ENCODE measurements at regions not wholly inside any gene's neighbourhood (a gene's known extent, or its start where the extent isn't known, plus 50 kb on each side); places are given as distances from the start of the nearest gene placed in this dataset.

DNA sequence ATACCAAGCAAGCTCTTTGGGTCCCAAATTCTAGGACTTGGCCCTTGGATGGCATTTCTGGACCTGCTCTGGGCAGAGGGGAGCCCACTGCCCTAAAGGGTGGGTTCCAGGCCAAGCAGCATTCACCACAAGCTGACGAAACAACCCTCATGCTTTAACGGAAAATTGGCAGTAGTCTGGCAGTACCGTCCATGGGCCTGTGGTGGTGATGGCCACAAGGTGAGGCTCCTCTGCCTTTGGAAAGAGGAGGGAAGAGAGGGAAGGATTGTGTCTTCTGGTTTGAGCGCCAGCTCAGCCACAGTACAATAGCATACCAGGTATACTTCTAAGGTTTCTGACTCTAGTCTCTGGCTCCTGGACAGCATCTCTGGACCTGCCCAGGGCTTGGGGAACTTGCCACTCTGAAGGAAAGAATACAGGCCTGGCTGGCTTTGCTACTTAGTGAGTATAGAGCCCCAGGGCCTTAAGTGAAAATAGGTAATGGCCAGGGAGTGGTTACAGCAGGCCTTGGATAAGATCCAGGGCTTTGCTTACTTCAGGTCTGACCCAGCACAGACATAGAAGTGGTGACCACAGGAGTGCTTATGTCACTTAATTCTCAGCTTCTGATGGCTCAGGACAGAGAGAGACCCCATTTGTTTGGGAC is 595.5 kb downstream of the LMO7 start:
- TF ChIP-seq, protein P1, sequence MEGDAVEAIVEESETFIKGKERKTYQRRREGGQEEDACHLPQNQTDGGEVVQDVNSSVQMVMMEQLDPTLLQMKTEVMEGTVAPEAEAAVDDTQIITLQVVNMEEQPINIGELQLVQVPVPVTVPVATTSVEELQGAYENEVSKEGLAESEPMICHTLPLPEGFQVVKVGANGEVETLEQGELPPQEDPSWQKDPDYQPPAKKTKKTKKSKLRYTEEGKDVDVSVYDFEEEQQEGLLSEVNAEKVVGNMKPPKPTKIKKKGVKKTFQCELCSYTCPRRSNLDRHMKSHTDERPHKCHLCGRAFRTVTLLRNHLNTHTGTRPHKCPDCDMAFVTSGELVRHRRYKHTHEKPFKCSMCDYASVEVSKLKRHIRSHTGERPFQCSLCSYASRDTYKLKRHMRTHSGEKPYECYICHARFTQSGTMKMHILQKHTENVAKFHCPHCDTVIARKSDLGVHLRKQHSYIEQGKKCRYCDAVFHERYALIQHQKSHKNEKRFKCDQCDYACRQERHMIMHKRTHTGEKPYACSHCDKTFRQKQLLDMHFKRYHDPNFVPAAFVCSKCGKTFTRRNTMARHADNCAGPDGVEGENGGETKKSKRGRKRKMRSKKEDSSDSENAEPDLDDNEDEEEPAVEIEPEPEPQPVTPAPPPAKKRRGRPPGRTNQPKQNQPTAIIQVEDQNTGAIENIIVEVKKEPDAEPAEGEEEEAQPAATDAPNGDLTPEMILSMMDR (IDR thresholded peaks at IDR 0.05; ENCODE audit: insufficient read depth, low read length) = no peak
- TF ChIP-seq GABPA (IDR thresholded peaks at IDR 0.05; ENCODE audit: low read depth) = no peak
- no peak for TF ChIP-seq POLR2AphosphoS5 (IDR thresholded peaks at IDR 0.05; ENCODE audit: low read depth)
- TF ChIP-seq, protein P2, sequence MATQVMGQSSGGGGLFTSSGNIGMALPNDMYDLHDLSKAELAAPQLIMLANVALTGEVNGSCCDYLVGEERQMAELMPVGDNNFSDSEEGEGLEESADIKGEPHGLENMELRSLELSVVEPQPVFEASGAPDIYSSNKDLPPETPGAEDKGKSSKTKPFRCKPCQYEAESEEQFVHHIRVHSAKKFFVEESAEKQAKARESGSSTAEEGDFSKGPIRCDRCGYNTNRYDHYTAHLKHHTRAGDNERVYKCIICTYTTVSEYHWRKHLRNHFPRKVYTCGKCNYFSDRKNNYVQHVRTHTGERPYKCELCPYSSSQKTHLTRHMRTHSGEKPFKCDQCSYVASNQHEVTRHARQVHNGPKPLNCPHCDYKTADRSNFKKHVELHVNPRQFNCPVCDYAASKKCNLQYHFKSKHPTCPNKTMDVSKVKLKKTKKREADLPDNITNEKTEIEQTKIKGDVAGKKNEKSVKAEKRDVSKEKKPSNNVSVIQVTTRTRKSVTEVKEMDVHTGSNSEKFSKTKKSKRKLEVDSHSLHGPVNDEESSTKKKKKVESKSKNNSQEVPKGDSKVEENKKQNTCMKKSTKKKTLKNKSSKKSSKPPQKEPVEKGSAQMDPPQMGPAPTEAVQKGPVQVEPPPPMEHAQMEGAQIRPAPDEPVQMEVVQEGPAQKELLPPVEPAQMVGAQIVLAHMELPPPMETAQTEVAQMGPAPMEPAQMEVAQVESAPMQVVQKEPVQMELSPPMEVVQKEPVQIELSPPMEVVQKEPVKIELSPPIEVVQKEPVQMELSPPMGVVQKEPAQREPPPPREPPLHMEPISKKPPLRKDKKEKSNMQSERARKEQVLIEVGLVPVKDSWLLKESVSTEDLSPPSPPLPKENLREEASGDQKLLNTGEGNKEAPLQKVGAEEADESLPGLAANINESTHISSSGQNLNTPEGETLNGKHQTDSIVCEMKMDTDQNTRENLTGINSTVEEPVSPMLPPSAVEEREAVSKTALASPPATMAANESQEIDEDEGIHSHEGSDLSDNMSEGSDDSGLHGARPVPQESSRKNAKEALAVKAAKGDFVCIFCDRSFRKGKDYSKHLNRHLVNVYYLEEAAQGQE (IDR thresholded peaks at IDR 0.05; ENCODE audit: insufficient replicate concordance, low read depth) = no peak
